Fibroblast of lung (primary cell): ENCODE measurements at regions not wholly inside any gene's neighbourhood (a gene's known extent, or its start where the extent isn't known, plus 50 kb on each side); places are given as distances from the start of the nearest gene placed in this dataset.

Experiments
- CTCF ChIP-seq, 2 donors: IDR thresholded peaks in 1 of 2; conservative IDR thresholded peaks in 1 of 2; 1 replicate in 1 of 2; 2 replicates in 1 of 2; pipeline ENCODE4 v1.5.1; 2011 to 2012; ENCODE audit warnings: low read length in 2 of 2, control low read depth in 1 of 2, inconsistent platforms in 1 of 2, low read depth in 1 of 2, mild to moderate bottlenecking in 1 of 2
- EZH2 ChIP-seq: IDR thresholded peaks from 2 replicates; pipeline ENCODE4 v1.5.1; 2012; ENCODE audit warnings: low read length, control low read depth, mild to moderate bottlenecking; ENCODE audit errors: missing control alignments

GRCh38 chr20:11675920-11676629, 241.6 kb upstream of the BTBD3 start:
- TF ChIP-seq CTCF (conservative IDR thresholded peaks at IDR 0.05 in 1 of 2, IDR thresholded peaks at IDR 0.05 in 1 of 2; ENCODE audit: low read depth in 1 of 2, low read length in 2 of 2) = no peak
- TF ChIP-seq EZH2 = no peak
